Tibial nerve (tissue), 4 donors: ENCODE measurements at regions not wholly inside any gene's neighbourhood (a gene's known extent, or its start where the extent isn't known, plus 50 kb on each side); places are given as distances from the start of the nearest gene placed in this dataset.

Experiments used
- EP300 ChIP-seq, 2 donors: sonication (generic); formaldehyde crosslinking; IDR thresholded peaks; one replicate each; pipeline ENCODE4 v1.6.1; 2017; ENCODE audit warnings: antibody characterized with exemption in 2 of 2, mild to moderate bottlenecking in 1 of 2
- POLR2A ChIP-seq, 2 donors: fragments of 450-650 bp; IDR thresholded peaks; one replicate each; pipeline ENCODE4 v1.6.1; 2017; ENCODE audit warnings: antibody characterized with exemption in 2 of 2, mild to moderate bottlenecking in 2 of 2, moderate library complexity in 2 of 2
- TF ChIP-seq, protein P1 (sequence below), 5 experiments: fragments of 200-600 bp in 3 of 5; fragments of 450-650 bp in 2 of 5; sonication (generic) in 3 of 5; IDR thresholded peaks; one replicate each; pipeline ENCODE4 v1.5.1; 2016 to 2019; ENCODE audit warnings: antibody characterized with exemption in 5 of 5, mild to moderate bottlenecking in 3 of 5, moderate library complexity in 2 of 5

DNA sequence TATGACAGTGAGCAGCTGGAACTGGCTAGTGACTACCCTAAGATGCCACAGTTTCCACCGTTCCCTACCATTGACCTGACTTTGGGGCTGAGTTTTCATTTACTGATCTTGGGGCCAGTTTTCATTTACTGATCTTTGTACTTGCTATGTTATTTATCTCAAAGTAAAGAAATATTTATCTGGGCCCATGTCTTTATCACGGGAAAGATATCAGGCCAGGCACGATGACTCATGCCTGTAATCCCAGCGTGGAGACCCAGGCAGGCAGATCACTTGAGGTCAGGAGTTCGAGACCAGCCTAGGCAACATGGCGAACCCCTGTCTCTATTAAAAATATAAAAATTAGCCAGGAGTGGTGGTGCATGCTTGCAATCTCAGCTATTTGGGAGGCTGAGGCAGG lies 83.5 kb downstream of the EOMES start:
- TF ChIP-seq, protein P1, sequence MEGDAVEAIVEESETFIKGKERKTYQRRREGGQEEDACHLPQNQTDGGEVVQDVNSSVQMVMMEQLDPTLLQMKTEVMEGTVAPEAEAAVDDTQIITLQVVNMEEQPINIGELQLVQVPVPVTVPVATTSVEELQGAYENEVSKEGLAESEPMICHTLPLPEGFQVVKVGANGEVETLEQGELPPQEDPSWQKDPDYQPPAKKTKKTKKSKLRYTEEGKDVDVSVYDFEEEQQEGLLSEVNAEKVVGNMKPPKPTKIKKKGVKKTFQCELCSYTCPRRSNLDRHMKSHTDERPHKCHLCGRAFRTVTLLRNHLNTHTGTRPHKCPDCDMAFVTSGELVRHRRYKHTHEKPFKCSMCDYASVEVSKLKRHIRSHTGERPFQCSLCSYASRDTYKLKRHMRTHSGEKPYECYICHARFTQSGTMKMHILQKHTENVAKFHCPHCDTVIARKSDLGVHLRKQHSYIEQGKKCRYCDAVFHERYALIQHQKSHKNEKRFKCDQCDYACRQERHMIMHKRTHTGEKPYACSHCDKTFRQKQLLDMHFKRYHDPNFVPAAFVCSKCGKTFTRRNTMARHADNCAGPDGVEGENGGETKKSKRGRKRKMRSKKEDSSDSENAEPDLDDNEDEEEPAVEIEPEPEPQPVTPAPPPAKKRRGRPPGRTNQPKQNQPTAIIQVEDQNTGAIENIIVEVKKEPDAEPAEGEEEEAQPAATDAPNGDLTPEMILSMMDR (IDR thresholded peaks at IDR 0.05): no peak
- TF ChIP-seq POLR2A (IDR thresholded peaks at IDR 0.05): no peak
- TF ChIP-seq EP300 (IDR thresholded peaks at IDR 0.05): no peak
